ENCODE measurements at regions not wholly inside any gene's neighbourhood (a gene's known extent, or its start where the extent isn't known, plus 50 kb on each side); places are given as distances from the start of the nearest gene placed in this dataset.

DNA sequence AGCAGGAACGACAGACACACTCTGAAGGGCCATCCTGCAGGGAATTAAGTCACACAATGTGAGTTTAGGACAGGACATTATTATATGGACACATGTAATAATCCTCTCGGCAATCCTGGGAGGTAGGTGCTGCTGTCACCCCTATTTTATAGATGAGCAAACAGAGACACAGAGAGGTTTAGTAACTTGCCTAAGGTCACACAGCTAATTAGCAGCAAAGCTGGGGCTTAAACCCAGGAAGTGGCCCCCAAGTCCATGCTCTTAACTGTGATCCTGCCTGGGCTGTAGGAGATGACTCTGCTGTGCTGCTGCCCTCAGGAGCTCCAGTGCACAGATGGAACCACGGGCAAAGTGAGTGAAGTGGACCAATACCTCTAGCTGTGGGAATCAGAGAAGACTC lies 660.0 kb downstream of the PTPRU start:
- TF ChIP-seq POLR2AphosphoS5 (IDR thresholded peaks at IDR 0.05; ENCODE audit: low read depth, low read length) = no peak
- no peak for TF ChIP-seq POLR2A (IDR thresholded peaks at IDR 0.05; ENCODE audit: low read depth, low read length)
